HepG2 (cell line): ENCODE measurements at regions not wholly inside any gene's neighbourhood (a gene's known extent, or its start where the extent isn't known, plus 50 kb on each side); places are given as distances from the start of the nearest gene placed in this dataset.

Experiments used
- ATAC-seq: fragments of 200-7000 bp; cut with Tn5 transposase; 3 replicates; pipeline ENCODE4 v1.9.1; 2020; ENCODE audit warnings: mild to moderate bottlenecking, moderate library complexity
- BruUV-seq: library from RNA; stranded (reverse); fragments of 400-500 nt; replicated peaks from 2 replicates; lab custom pipeline; 2021; lab: Mats Ljungman, UMichigan
- CTCF ChIA-PET: fragments of 300-600 bp; formaldehyde crosslinking; extraction: SDS; loops from one replicate; lab custom pipeline; 2021; ENCODE audit warnings: low total read pairs, inconsistent platforms, low intra/inter-chr PET ratio; lab: Yijun Ruan, JAX
- POLR2A ChIA-PET: fragments of 350-600 bp; sonication (Branson Sonifier 250); formaldehyde crosslinking; loops from one replicate; lab custom pipeline; 2020; ENCODE audit warnings: antibody characterized with exemption, inconsistent platforms; lab: Yijun Ruan, JAX
- DNase-seq: peaks from one replicate; pipeline ENCODE4 v3.0.0-alpha.2; 2015; ENCODE audit warnings: low spot score
- FAIRE-seq: peaks from 3 replicates; lab custom pipeline; 2011; peaks lifted over from hg19 to GRCh38; lab: Jason Lieb, UNC
- H2AFZ ChIP-seq: one replicate; pipeline ENCODE4 v1.6.1; 2011; ENCODE audit warnings: low read length, inconsistent platforms
- H3K27ac ChIP-seq: fragments of 300-600 bp; 3 replicates; pipeline ENCODE4 v1.8.0; 2011; ENCODE audit warnings: mixed run types, mild to moderate bottlenecking, mixed read lengths, low read length, inconsistent platforms; ENCODE audit not compliant: insufficient read depth; ENCODE audit errors: extremely low read length
- H3K27me3 ChIP-seq, 2 experiments: fragments of 200-600 bp in 1 of 2; 2 replicates in 1 of 2; 3 replicates in 1 of 2; pipeline versions ENCODE4 v1.6.0 to v1.8.0; 2011; ENCODE audit warnings: low read length in 2 of 2, mild to moderate bottlenecking in 2 of 2, moderate library complexity in 2 of 2, inconsistent platforms in 1 of 2; ENCODE audit not compliant: insufficient read depth in 2 of 2, control insufficient read depth in 1 of 2
- H3K36me3 ChIP-seq, 2 experiments: fragments of 200-600 bp in 1 of 2; replicated peaks in 1 of 2; 2 replicates in 1 of 2; 3 replicates in 1 of 2; pipeline versions ENCODE4 v1.5.1 to v1.8.0; 2011; ENCODE audit warnings: low read length in 2 of 2, inconsistent platforms in 1 of 2; ENCODE audit not compliant: insufficient read depth in 2 of 2, control insufficient read depth in 1 of 2
- H3K4me1 ChIP-seq: 2 replicates; pipeline ENCODE4 v1.5.1; 2012; ENCODE audit warnings: low read length, inconsistent platforms; ENCODE audit not compliant: insufficient read depth
- H3K4me2 ChIP-seq: 2 replicates; pipeline ENCODE4 v1.6.0; 2011; ENCODE audit warnings: low read depth, low read length, inconsistent platforms
- H3K4me3 ChIP-seq, 3 experiments: fragments of 200-600 bp in 1 of 3; sonication (generic), shearing (Covaris generic) in 1 of 3; replicated peaks in 1 of 3; 2 replicates each; pipeline ENCODE4 v1.5.1; 2011 to 2016; ENCODE audit warnings: low read length in 3 of 3, inconsistent platforms in 2 of 3, low read depth in 2 of 3, mild to moderate bottlenecking in 2 of 3, control low read depth in 1 of 3, mixed read lengths in 1 of 3; ENCODE audit not compliant: insufficient read depth in 1 of 3
- H3K79me2 ChIP-seq: one replicate; pipeline ENCODE4 v1.6.1; 2011; ENCODE audit warnings: low read length, inconsistent platforms; ENCODE audit not compliant: insufficient read depth
- H3K9ac ChIP-seq: 2 replicates; pipeline ENCODE4 v1.6.0; 2011; ENCODE audit warnings: mild to moderate bottlenecking, low read depth, low read length, inconsistent platforms; ENCODE audit not compliant: insufficient read depth
- H3K9me3 ChIP-seq: 2 replicates; pipeline ENCODE4 v1.5.1; 2012; ENCODE audit warnings: mild to moderate bottlenecking, low read length
- H4K20me1 ChIP-seq: 2 replicates; pipeline ENCODE4 v1.6.0; 2011; ENCODE audit warnings: inconsistent platforms, mild to moderate bottlenecking, low read length, moderate library complexity; ENCODE audit not compliant: insufficient read depth
- BHLHE40 ChIP-seq: IDR thresholded peaks from 2 replicates; pipeline ENCODE4 v1.6.1; 2011; ENCODE audit warnings: low read length, improper control_type of control experiment
- BORCS8-MEF2B ChIP-seq: sonication (generic); formaldehyde crosslinking; IDR thresholded peaks from 2 replicates; pipeline ENCODE4 v1.8.0; 2022; ENCODE audit warnings: mild to moderate bottlenecking, missing genetic modification reagents
- EED ChIP-seq: sonication (generic); formaldehyde crosslinking; IDR thresholded peaks from 2 replicates; pipeline ENCODE4 v1.5.0; 2020; ENCODE audit warnings: mild to moderate bottlenecking, missing genetic modification reagents
- FOXP1 ChIP-seq, 2 experiments: fragments of 450-650 bp in 1 of 2; IDR thresholded peaks; 2 replicates each; pipeline ENCODE4 v1.6.1; 2017 to 2018; ENCODE audit warnings: antibody characterized with exemption in 1 of 2
- KDM1A ChIP-seq: IDR thresholded peaks from 2 replicates; pipeline ENCODE4 v1.6.1; 2016; ENCODE audit warnings: missing compliant biosample characterization
- KLF9 ChIP-seq: IDR thresholded peaks from 2 replicates; pipeline ENCODE4 v1.6.1; 2016; ENCODE audit warnings: low read depth
- MTERF4 ChIP-seq: sonication (generic); formaldehyde crosslinking; IDR thresholded peaks from 2 replicates; pipeline ENCODE4 v1.8.0; 2023; ENCODE audit warnings: mild to moderate bottlenecking, missing genetic modification reagents
- POGK ChIP-seq: sonication (generic); formaldehyde crosslinking; conservative IDR thresholded peaks from 2 replicates; pipeline ENCODE4 v1.8.0; 2022; ENCODE audit warnings: mild to moderate bottlenecking, moderate library complexity, missing genetic modification reagents
- RFX5 ChIP-seq: IDR thresholded peaks from 2 replicates; pipeline ENCODE4 v1.6.1; 2011; ENCODE audit warnings: low read depth, low read length, improper control_type of control experiment
- ZNF331 ChIP-seq: sonication (generic); formaldehyde crosslinking; IDR thresholded peaks from 2 replicates; pipeline ENCODE4 v1.4.0; 2020; ENCODE audit warnings: missing genetic modification reagents
- WGBS: methylation state at CpG from one replicate; pipeline ENCODE4 v1.1.6; 2017; ENCODE audit warnings: low lambda C conversion rate; 5-methylcytosine and 5-hydroxymethylcytosine counted together
- in situ Hi-C: cut with HindIII; loops from 2 replicates; pipeline ENCODE4 v1.10.0; 2017; ENCODE audit warnings: low pct_unique_long_range_greater_than_20kb; ENCODE audit not compliant: extremely low pct_ligation_motif_present
- intact Hi-C: fragments of 100-400 bp; cut with micrococcal nuclease; formaldehyde crosslinking; loops from one replicate; pipeline ENCODE4 v1.10.0; 2022; ENCODE audit not compliant: unreplicated experiment
- TF ChIP-seq, protein P1 (sequence below): sonication (generic); formaldehyde crosslinking; IDR thresholded peaks from 2 replicates; pipeline ENCODE4 v1.4.0; 2020; ENCODE audit warnings: missing genetic modification reagents

- H3K9ac ChIP-seq, result no peak overlapping the region
Observed at GRCh38 chr3:68006646-68007045, 352.2 kb upstream of the SUCLG2 start.

DNA sequence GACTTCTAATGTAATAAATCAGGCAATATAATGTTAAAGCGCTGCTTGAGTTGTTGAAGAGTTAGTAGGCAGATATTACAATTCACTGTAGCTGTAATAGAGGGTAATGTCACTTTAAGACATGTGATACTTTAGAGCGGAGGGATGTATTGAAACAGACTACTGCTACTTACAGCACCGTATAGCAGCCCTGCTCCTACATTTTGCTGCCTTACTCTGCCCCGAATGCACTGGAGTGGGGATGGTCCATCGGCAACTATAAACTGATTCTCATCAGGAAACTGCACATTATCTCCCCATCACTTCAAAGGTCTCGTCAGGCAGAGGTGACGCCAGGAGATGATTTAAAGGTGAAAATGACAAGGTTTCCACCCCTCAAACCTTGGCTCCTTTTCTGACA lies 349.7 kb upstream of the SUCLG2 start:
- no peak overlapping the region for H2AFZ ChIP-seq
- H3K9me3 ChIP-seq, result no peaks in the 10 kb centered on the region
- POLR2A ChIA-PET, result no interaction called here
- FAIRE-seq (no peak), ATAC-seq (no peak), DNase-seq (no peak)
- no peaks in the 10 kb centered on the region for H3K4me1 ChIP-seq
- no peak overlapping the region for H3K9ac ChIP-seq
- no peak overlapping the region for H3K27ac ChIP-seq
- H3K27me3 ChIP-seq, result no peaks in the 10 kb centered on the region; a peak in 1 of 5 replicates
- no peak overlapping the region for H3K4me2 ChIP-seq
- intact Hi-C loops (no loop called here), in situ Hi-C loops (no loop called here)
- no TSS peak for BruUV-seq
- H3K4me3 ChIP-seq, result no peak overlapping the region
- 2% methylated on average over 7 of the region's 7 CpGs for WGBS
- no peaks in the 10 kb centered on the region for H3K36me3 ChIP-seq
- CTCF ChIA-PET, result no interaction called here
- no peaks in the 10 kb centered on the region for H4K20me1 ChIP-seq
- H3K79me2 ChIP-seq, result no peaks in the 10 kb centered on the region
- TF ChIP-seq BORCS8-MEF2B (CRISPR knock-in tag) (no peak), BHLHE40 (no peak), EED (CRISPR knock-in tag) (no peak), KLF9 (CRISPR knock-in tag) (no peak), MTERF4 (CRISPR knock-in tag) (no peak)
- TF ChIP-seq, protein P1, sequence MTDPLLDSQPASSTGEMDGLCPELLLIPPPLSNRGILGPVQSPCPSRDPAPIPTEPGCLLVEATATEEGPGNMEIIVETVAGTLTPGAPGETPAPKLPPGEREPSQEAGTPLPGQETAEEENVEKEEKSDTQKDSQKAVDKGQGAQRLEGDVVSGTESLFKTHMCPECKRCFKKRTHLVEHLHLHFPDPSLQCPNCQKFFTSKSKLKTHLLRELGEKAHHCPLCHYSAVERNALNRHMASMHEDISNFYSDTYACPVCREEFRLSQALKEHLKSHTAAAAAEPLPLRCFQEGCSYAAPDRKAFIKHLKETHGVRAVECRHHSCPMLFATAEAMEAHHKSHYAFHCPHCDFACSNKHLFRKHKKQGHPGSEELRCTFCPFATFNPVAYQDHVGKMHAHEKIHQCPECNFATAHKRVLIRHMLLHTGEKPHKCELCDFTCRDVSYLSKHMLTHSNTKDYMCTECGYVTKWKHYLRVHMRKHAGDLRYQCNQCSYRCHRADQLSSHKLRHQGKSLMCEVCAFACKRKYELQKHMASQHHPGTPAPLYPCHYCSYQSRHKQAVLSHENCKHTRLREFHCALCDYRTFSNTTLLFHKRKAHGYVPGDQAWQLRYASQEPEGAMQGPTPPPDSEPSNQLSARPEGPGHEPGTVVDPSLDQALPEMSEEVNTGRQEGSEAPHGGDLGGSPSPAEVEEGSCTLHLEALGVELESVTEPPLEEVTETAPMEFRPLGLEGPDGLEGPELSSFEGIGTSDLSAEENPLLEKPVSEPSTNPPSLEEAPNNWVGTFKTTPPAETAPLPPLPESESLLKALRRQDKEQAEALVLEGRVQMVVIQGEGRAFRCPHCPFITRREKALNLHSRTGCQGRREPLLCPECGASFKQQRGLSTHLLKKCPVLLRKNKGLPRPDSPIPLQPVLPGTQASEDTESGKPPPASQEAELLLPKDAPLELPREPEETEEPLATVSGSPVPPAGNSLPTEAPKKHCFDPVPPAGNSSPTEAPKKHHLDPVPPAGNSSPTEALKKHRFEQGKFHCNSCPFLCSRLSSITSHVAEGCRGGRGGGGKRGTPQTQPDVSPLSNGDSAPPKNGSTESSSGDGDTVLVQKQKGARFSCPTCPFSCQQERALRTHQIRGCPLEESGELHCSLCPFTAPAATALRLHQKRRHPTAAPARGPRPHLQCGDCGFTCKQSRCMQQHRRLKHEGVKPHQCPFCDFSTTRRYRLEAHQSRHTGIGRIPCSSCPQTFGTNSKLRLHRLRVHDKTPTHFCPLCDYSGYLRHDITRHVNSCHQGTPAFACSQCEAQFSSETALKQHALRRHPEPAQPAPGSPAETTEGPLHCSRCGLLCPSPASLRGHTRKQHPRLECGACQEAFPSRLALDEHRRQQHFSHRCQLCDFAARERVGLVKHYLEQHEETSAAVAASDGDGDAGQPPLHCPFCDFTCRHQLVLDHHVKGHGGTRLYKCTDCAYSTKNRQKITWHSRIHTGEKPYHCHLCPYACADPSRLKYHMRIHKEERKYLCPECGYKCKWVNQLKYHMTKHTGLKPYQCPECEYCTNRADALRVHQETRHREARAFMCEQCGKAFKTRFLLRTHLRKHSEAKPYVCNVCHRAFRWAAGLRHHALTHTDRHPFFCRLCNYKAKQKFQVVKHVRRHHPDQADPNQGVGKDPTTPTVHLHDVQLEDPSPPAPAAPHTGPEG (CRISPR knock-in tag), result no peak

More at GRCh38 chr3:68006646-68007045, 352.2 kb upstream of the SUCLG2 start:
- no peaks in the 10 kb centered on the region for H3K36me3 ChIP-seq
- H4K20me1 ChIP-seq, result no peaks in the 10 kb centered on the region
- no peaks in the 10 kb centered on the region for H3K79me2 ChIP-seq
- POLR2A ChIA-PET, result no interaction called here
- DNase-seq (no peak), FAIRE-seq (no peak), ATAC-seq (no peak)
- no peaks in the 10 kb centered on the region; a peak in 1 of 5 replicates for H3K27me3 ChIP-seq
- in situ Hi-C loops, result no loop called here
- no peak overlapping the region for H3K4me2 ChIP-seq
- intact Hi-C loops, result no loop called here
- CTCF ChIA-PET, result no interaction called here
- no peak overlapping the region for H3K4me3 ChIP-seq
- no peaks in the 10 kb centered on the region for H3K9me3 ChIP-seq
- no TSS peak for BruUV-seq
- no peak overlapping the region for H2AFZ ChIP-seq
- H3K4me1 ChIP-seq, result no peaks in the 10 kb centered on the region
- no peak overlapping the region for H3K27ac ChIP-seq
- TF ChIP-seq POGK (CRISPR knock-in tag) (no peak), ZNF331 (CRISPR knock-in tag) (no peak), KDM1A (CRISPR knock-in tag) (no peak), FOXP1 (IDR thresholded peaks at IDR 0.05) (no peak), FOXP1 (CRISPR knock-in tag; IDR thresholded peaks at IDR 0.05) (no peak), RFX5 (no peak)
